ENCODE measurements at regions not wholly inside any gene's neighbourhood (a gene's known extent, or its start where the extent isn't known, plus 50 kb on each side); places are given as distances from the start of the nearest gene placed in this dataset.

GRCh38 chr2:240212425-240213225, 72.2 kb upstream of the OTOS start:
- ATAC-seq (replicated peaks): no peak
- Mint-ChIP-seq H3K4me3 (no peak overlapping the region), H3K36me3 (ENCODE audit: insufficient read depth) (no peaks in the 10 kb centered on the region), H3K9me3 (no peaks in the 10 kb centered on the region), H3K27ac (no peak overlapping the region), H3K4me1 (ENCODE audit: low read depth in 2 of 2) (no peaks in the 10 kb centered on the region), H3K27me3 (peaks cover 0 to 32% of the 10 kb centered on the region in 2 donors)
- DNase-seq: no peak

- ATAC-seq (replicated peaks) (no peak), DNase-seq (no peak)
- no peak overlapping the region for H3K27ac Mint-ChIP-seq
- no peaks in the 10 kb centered on the region for H3K9me3 Mint-ChIP-seq
- H3K4me3 Mint-ChIP-seq: no peak overlapping the region
- no peaks in the 10 kb centered on the region for H3K36me3 Mint-ChIP-seq (ENCODE audit: insufficient read depth)
- no peaks in the 10 kb centered on the region for H3K4me1 Mint-ChIP-seq (ENCODE audit: low read depth in 2 of 2)
- peaks cover 0 to 27% of the 10 kb centered on the region in 2 donors for H3K27me3 Mint-ChIP-seq
Measured at GRCh38 chr2:240213226-240213475, 72.7 kb upstream of the OTOS start.

- ATAC-seq (replicated peaks): no peak
- H3K27ac Mint-ChIP-seq: no peak overlapping the region
- H3K9me3 Mint-ChIP-seq: no peaks in the 10 kb centered on the region
- H3K36me3 Mint-ChIP-seq (ENCODE audit: insufficient read depth): no peaks in the 10 kb centered on the region
- no peak for DNase-seq
- H3K27me3 Mint-ChIP-seq: peaks cover 0 to 24% of the 10 kb centered on the region in 2 donors
- H3K4me3 Mint-ChIP-seq: no peak overlapping the region
- H3K4me1 Mint-ChIP-seq (ENCODE audit: low read depth in 2 of 2): no peaks in the 10 kb centered on the region
Measured at GRCh38 chr2:240213476-240214421, 73.3 kb upstream of the OTOS start.

- no peak for DNase-seq
- H3K36me3 Mint-ChIP-seq (ENCODE audit: insufficient read depth): no peaks in the 10 kb centered on the region
- no peaks in the 10 kb centered on the region for H3K4me1 Mint-ChIP-seq (ENCODE audit: low read depth in 2 of 2)
- H3K9me3 Mint-ChIP-seq: no peaks in the 10 kb centered on the region
- H3K27me3 Mint-ChIP-seq: peaks cover 0 to 17% of the 10 kb centered on the region in 2 donors
- no peak overlapping the region for H3K4me3 Mint-ChIP-seq
- no peak overlapping the region for H3K27ac Mint-ChIP-seq
- no peak for ATAC-seq (replicated peaks)
Measured at GRCh38 chr2:240214790-240215675, 74.6 kb upstream of the OTOS start.

- peaks cover 6 to 13% of the 10 kb centered on the region in 2 donors for H3K27me3 Mint-ChIP-seq
- no peak for ATAC-seq (replicated peaks)
- no peaks in the 10 kb centered on the region for H3K9me3 Mint-ChIP-seq
Measured at GRCh38 chr2:240215676-240216051, 75.2 kb upstream of the OTOS start.

GRCh38 chr2:240216167-240216566, 75.7 kb upstream of the OTOS start:
- Mint-ChIP-seq H3K4me3 (no peak overlapping the region), H3K27ac (no peak overlapping the region), H3K9me3 (no peaks in the 10 kb centered on the region), H3K4me1 (ENCODE audit: low read depth in 2 of 2) (no peaks in the 10 kb centered on the region), H3K27me3 (peaks cover 7 to 13% of the 10 kb centered on the region in 2 donors), H3K36me3 (ENCODE audit: insufficient read depth) (no peaks in the 10 kb centered on the region)
- ATAC-seq (replicated peaks) (no peak), DNase-seq (no peak)

More at GRCh38 chr2:240215676-240216051, 75.2 kb upstream of the OTOS start:
- Mint-ChIP-seq H3K36me3 (ENCODE audit: insufficient read depth) (no peaks in the 10 kb centered on the region), H3K4me1 (ENCODE audit: low read depth in 2 of 2) (no peaks in the 10 kb centered on the region), H3K27ac (no peak overlapping the region), H3K4me3 (no peak overlapping the region)
- DNase-seq: no peak

- Mint-ChIP-seq H3K27me3 (peaks cover 13% of the 10 kb centered on the region in 2 donors), H3K9me3 (no peaks in the 10 kb centered on the region), H3K4me1 (ENCODE audit: low read depth in 2 of 2) (no peaks in the 10 kb centered on the region), H3K4me3 (no peak overlapping the region), H3K27ac (no peak overlapping the region), H3K36me3 (ENCODE audit: insufficient read depth) (no peaks in the 10 kb centered on the region)
- ATAC-seq (replicated peaks): no peak
- DNase-seq: no peak
Measured at GRCh38 chr2:240217431-240218301, 77.2 kb upstream of the OTOS start.

GRCh38 chr2:240219208-240219890, 78.9 kb upstream of the OTOS start:
- no peaks in the 10 kb centered on the region for H3K4me1 Mint-ChIP-seq (ENCODE audit: low read depth in 2 of 2)

GRCh38 chr2:240220371-240220770, 79.9 kb upstream of the OTOS start:
- H3K9me3 Mint-ChIP-seq: no peaks in the 10 kb centered on the region
- H3K27me3 Mint-ChIP-seq: peaks cover 25 to 38% of the 10 kb centered on the region in 2 donors
- H3K4me1 Mint-ChIP-seq (ENCODE audit: low read depth in 2 of 2): no peaks in the 10 kb centered on the region
- ATAC-seq (replicated peaks): no peak
- no peak for DNase-seq
- H3K4me3 Mint-ChIP-seq: no peak overlapping the region
- H3K27ac Mint-ChIP-seq: no peak overlapping the region
- H3K36me3 Mint-ChIP-seq (ENCODE audit: insufficient read depth): no peaks in the 10 kb centered on the region

More at GRCh38 chr2:240219208-240219890, 78.9 kb upstream of the OTOS start:
- Mint-ChIP-seq H3K9me3 (no peaks in the 10 kb centered on the region), H3K36me3 (ENCODE audit: insufficient read depth) (no peaks in the 10 kb centered on the region), H3K27ac (no peak overlapping the region), H3K27me3 (peaks cover 16 to 30% of the 10 kb centered on the region in 2 donors), H3K4me3 (no peak overlapping the region)
- DNase-seq: no peak
- ATAC-seq (replicated peaks): no peak

- Mint-ChIP-seq H3K27ac (no peak overlapping the region), H3K9me3 (peaks cover 3 to 7% of the 10 kb centered on the region in 2 donors), H3K4me1 (ENCODE audit: low read depth in 2 of 2) (no peaks in the 10 kb centered on the region), H3K4me3 (no peak overlapping the region), H3K27me3 (peaks cover 52 to 54% of the 10 kb centered on the region in 2 donors), H3K36me3 (ENCODE audit: insufficient read depth) (no peaks in the 10 kb centered on the region)
- DNase-seq (no peak), ATAC-seq (replicated peaks) (no peak)
Measured at GRCh38 chr2:240223631-240224030, 83.2 kb upstream of the OTOS start.

- Mint-ChIP-seq H3K4me3 (no peak overlapping the region), H3K27me3 (peaks cover 59 to 62% of the 10 kb centered on the region in 2 donors), H3K27ac (no peak overlapping the region), H3K36me3 (ENCODE audit: insufficient read depth) (no peaks in the 10 kb centered on the region), H3K4me1 (ENCODE audit: low read depth in 2 of 2) (no peaks in the 10 kb centered on the region), H3K9me3 (peaks cover 5 to 14% of the 10 kb centered on the region in 2 donors)
- ATAC-seq (replicated peaks): no peak
- DNase-seq: no peak
Measured at GRCh38 chr2:240224676-240225075, 84.2 kb upstream of the OTOS start.

GRCh38 chr2:240225131-240225530, 84.7 kb upstream of the OTOS start:
- peaks cover 62 to 67% of the 10 kb centered on the region in 2 donors for H3K27me3 Mint-ChIP-seq
- DNase-seq (no peak), ATAC-seq (replicated peaks) (no peak)
- no peaks in the 10 kb centered on the region for H3K4me1 Mint-ChIP-seq (ENCODE audit: low read depth in 2 of 2)
- H3K36me3 Mint-ChIP-seq (ENCODE audit: insufficient read depth): no peaks in the 10 kb centered on the region
- H3K27ac Mint-ChIP-seq: no peak overlapping the region
- H3K9me3 Mint-ChIP-seq: peaks cover 5 to 14% of the 10 kb centered on the region in 2 donors
- H3K4me3 Mint-ChIP-seq: no peak overlapping the region
